NCI-H1048 (cell line): ENCODE measurements at regions not wholly inside any gene's neighbourhood (a gene's known extent, or its start where the extent isn't known, plus 50 kb on each side); places are given as distances from the start of the nearest gene placed in this dataset.
"Not testable (repeated sequence)": the region's sequence is repeated elsewhere in the genome, so short reads cannot be mapped to it uniquely, and the experiment has no call there.

Source experiments
- DNase-seq: peaks from one replicate; lab custom pipeline; 2025; lab: John Stamatoyannopoulos, UW

GRCh38 chr6:28768187-28768913 lies 155.4 kb downstream of the TRIM27 start:
- no peak for DNase-seq

DNA sequence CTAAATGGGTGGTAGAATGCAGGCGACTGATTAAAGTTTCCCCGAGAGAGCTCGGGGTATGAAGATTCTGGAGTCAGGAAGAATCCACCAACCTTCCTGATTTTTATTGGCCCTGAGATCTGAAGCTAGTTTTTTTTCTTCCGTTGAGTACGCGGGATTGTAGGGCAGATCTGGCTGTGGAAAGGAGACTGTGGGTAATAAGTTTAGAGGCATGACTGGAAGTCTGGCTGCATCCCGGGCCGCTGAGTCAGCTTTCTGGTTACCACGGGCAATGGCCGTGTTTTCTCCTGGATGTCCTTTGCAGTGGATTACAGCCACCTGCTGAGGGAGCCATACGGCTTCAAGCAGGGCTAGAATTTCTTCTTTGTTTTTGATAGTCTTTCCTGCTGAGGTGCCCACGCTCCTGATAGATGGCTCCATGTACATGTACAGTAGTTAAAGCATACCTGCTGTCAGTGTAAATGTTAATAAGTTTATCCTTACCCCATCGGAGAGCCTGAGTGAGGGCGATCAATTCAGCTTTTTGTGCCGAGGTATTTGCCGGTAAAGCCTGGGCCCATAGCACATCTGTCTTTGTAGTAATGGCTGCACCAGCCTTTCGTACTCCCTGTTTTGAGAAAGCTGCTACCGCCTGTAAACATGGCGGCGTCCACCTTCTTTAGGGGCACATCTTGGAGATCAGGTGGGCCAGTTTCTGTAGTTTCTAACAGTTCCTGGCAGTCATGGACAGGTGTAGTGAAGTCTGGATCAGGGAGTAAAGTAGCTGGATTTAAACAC lies 154.0 kb downstream of the TRIM27 start:
- DNase-seq: no peak

- no peak for DNase-seq
Observed at GRCh38 chr6:28770732-28771131, 153.1 kb downstream of the TRIM27 start.

- no peak for DNase-seq
Observed at GRCh38 chr6:28771401-28772267, 152.2 kb downstream of the TRIM27 start.

GRCh38 chr6:28772480-28773381 lies 151.1 kb downstream of the TRIM27 start:
- no peak for DNase-seq

DNA sequence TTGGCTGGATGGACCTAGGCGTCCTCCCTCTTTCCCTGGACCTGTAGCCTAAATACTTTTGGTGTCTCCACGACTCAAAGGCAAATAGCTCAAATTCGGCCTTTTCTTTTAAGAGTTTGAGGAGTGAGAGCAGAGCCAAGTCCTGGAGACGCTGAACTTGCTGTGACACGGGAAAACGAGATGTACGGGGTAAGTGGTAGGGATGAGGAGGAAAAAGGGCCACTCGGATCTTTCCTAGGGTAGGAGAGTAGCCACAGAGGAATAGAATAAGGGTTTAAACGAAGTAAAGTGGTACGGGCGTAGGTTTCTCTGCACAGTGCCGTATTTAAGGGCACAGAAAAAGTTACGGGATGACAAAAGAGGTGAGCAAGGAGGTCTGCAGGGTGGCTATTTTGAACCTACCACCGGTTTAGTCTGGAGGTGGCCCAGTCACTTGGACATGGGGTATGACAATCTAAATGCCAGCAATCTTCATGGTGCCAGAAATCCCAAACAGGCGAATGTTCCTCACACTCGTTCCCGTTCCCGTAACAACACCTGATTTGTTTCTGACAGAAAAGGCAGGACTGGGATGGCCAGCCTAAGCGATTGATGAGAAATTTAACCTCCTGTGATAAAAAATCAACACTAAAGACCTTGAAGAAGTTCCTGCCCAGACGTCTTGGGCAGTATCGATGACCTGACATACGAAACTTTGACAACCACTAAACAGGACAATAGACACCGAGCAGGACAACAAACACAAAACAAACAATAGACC lies 149.3 kb downstream of the TRIM27 start:
- no peak for DNase-seq

DNA sequence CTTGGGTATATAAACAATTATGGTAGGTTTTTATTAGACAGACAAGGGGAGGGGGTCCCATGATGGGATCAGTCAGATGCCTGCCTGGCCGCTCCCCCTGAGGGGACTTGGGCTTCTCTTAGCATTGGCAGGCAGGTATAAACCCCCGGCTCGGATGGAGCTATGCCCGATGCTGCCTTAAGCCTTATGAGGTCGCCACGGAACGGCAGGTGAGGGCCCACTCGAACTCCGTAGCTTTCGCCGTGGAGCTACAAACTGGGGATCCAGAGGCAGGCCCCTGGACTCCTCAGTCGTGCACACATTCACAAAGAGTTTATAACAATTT lies 148.8 kb downstream of the TRIM27 start:
- DNase-seq: no peak

DNA sequence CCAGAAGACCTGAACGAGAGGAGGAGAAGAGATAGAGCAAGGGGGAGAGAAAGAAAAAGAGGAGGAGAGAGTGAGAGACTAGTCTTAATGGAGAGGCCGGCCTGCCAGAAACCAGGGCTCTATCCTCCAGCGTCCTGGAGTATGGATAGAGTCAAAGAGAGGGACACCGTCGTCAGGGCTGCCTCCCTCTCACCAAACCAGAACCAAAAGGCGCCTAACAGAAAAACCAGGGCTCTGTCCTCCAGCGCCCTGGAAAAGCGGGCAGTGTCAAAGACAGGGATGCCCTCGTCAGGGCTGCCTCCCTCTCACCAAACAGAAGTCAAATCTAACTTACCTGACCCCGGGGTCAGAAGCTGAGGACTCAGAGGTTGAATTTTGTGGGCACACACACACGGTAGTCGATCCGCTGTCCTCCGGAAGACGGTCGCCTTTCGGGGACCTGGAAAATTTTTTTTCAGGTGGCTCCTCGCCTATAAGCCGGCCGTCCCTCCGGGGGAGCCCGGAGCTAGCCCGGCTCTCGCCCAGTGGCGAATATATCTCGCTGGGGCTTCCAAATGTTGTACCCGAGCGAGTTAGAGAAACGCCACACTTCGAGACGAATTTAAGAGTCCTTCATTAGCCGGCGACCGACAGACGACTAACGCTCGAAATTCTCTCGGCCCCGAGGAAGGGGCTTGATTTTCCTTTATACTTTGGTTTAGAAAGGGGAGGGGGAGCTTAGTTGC lies 148.2 kb downstream of the TRIM27 start:
- no peak for DNase-seq

DNA sequence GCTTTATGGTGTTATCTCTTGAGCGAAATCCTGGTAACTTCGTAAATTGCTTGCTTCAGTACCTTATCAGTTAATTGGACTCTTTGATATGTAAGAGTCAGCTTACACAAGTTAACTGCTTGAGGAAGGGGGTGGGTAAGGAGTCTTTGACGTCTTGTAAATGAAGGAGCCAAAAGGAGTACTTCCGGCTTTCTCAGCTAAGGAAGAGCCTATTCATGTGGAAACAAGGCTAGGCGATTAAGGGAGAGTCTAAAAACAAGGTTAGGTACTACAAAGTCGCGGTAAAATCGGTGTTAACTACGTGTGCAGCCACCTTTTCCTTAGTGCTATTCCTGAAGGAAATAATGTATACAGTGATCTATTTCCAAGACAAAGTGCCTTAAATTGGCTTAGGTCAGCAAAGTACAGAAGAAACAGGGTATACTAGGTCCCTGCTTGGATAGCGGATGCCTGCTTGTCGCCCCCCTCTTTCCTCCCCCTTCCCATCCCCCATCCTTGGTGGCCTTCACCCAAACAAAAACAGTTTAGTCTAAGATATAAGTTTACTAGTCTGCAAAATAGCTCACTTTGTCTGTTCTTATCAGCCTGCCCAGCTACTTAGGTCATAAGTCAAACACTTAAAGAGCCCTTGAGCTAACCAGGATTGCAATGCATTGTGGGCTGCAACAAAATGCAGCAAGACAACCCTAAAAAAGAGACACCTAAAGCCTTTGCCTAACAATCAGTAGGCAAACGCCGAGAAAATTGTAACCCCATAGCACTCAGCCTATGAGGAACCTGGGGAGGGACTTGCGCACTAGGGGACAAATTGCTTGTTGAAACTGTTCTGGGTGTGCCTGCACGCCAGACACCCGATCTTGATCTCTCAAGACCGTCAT lies 147.3 kb downstream of the TRIM27 start:
- DNase-seq: no peak

DNA sequence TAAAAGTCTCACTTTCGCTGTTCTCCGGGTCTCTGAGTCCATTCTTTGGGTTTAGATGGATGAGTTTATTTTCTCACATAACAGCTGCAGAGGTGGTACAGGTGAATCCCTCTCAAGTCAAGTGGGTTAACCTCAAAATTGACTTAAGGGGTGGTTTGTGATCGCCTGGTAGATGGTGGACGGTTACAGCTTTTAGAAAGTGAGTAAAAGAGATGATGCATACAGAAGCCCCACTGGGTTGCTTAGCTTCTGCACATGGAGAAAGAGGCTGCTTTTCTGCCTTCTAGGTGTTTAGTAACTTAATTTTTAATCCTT lies 146.7 kb downstream of the TRIM27 start:
- no peak for DNase-seq

DNA sequence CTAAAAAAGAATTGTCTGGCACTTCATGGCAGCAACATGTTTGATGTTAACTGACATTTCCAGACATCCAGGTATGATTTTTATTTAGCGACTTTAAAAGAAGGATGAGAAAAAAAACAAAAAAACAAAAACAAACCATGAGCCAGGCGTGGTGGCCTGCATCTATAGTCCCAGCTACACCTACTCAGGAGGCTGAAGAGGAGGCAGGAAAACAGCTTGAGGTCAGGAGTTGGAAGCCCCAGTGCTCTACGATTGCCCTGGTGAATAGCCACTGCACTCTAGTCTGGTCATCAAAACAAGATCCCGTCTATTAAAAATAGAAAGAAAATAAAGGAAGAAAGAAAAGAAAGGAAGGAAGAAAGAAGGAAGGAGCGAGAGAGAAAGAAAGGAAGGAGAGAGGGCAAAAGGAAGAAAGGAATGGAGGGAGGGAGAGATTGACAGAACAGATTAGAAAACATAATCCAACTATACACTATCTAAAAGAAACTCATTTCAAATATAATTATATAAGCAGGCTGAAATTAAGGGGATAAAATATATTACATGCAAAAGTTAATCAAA lies 141.6 kb downstream of the TRIM27 start:
- DNase-seq: no peak

GRCh38 chr6:28785962-28786679 lies 137.7 kb downstream of the TRIM27 start:
- DNase-seq: no peak

DNA sequence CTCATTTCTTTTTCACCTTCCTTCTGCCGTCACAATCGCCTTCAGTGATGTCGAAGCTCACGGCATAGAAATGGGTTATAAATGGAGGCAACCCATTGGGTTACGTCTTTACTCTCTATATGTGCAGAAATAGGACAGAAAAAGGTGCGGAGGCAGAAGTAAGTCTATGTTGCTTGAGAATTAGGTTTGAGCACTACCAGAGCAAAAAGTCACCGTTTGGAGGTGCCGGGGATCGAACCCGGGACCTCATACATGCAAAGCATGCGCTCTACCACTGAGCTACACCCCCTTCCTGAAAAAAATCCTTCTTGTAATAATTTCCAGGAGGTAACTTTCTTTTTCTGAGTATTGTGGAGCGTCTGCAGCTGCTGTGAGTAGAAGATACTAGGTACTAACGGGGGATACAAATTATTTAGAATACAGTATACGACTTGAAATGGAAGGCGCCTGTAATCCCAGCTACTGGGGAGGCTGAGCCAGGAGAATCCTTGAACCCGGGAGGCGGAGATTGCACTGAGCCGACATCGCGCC lies 134.2 kb downstream of the TRIM27 start:
- no peak for DNase-seq

- no peak for DNase-seq
Observed at GRCh38 chr6:28791002-28791383, 132.8 kb downstream of the TRIM27 start.

DNA sequence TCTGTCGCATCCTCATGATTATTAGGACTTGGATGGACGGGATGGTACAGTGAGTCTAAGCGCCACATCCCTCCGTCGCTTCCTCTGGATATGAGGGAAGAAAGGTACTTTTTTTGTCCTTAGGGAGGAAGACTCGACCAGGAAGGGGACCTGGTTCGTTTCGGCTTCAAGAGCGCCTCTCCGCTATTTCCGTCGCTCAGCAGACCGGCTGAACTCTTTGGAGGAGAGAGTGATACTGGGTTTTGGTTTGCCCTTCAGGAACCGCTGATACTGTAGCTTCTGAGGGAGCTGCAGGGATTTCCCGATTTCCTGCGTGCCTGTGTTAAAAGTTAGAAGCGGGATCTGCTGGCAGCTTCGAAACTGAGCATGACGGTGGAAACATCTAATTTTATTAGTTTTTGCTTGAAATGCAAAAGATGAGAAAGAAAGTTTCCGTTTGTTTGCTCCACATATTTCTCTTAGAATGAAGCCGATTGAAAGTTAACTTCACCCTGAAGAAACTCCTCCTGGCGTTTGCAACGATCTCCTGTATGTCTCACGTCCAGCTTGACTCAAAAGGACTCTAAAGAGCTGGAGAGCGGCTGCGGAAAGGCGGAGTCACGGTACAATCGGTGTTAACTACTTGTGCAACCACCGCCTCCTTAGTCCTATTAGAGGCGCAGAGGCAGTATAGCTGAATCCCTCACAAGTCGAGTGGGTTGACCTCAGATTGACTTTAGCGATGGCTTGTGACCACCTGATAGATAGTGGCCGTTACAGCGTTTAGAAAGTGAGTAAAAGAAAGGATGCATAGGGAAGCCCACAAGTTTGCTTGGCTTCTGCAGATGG lies 129.4 kb downstream of the TRIM27 start:
- DNase-seq: no peak

GRCh38 chr6:28800647-28801046 lies 123.1 kb downstream of the TRIM27 start:
- not testable (repeated sequence) for DNase-seq
